ENCODE measurements at regions not wholly inside any gene's neighbourhood (a gene's known extent, or its start where the extent isn't known, plus 50 kb on each side); places are given as distances from the start of the nearest gene placed in this dataset.

- no peak for DNase-seq
These were observed 67.8 kb upstream of the MAPK4 start for GRCh38 chr18:50492097-50492496.

DNA sequence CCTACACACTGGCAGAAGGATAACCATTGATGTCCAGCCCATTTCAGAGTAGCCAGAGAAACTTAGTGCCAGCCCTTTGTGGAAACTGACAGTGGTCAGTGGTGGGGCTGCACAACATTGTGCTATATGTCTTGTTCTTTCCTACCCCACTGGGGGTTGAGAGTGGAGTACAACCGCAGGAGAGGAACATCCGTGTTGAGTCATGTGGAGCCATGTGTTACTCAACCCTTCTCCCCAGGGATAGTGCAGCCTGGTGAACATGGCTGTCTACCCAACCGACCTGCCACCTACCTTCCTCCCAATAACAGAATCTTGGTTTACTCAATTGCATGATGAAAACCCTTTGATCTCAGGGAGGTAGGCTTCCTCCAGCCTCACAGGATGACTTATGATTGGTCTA is 65.3 kb upstream of the MAPK4 start:
- no peak for DNase-seq

DNA sequence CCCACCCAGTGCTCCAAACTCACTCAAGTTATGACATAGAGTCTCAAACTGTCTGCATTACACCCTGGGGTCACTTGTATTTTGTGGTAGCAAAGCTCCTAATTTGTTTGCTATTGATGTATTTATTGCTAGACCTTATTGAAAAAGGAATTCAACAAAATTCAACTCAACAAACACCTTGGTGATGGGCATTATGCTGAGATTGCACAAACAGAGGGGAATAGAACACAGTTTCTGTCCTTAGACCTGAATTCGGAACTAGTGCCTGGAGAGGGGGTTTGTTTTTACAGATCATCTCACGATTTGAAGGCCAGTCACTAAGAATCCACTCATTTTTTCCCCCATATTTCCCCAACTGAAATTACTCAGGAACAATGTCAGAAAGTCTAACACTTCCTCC is 53.5 kb upstream of the MAPK4 start:
- no peak for DNase-seq

- no peak for DNase-seq
These were observed 52.7 kb upstream of the MAPK4 start for GRCh38 chr18:50507120-50507590.

DNA sequence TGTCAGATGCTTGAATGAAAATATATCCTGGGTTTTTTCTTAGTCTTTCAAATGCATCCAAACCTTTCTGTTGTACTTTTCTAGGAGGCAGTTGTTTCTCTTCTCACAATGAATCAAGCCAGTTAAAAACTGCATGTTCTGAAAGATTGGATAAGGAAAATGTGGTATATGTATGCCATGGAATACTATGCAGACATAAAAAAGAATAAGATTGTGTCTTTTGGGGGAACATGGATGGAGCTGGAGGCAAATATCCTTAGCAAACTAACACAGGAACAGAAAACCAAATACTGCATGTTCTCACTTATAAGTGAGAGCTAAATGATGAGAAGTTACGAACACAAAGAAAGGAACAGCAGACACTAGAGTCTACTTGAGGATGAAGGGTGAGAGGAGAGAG is 51.7 kb upstream of the MAPK4 start:
- DNase-seq, result no peak

GRCh38 chr18:50509012-50509411 is 50.9 kb upstream of the MAPK4 start:
- no peak for DNase-seq

All from NCI-H187 treated with DMSO at 0.1 percent for 48 hours (cell line).